Tibial nerve (tissue), 4 donors: ENCODE measurements at regions not wholly inside any gene's neighbourhood (a gene's known extent, or its start where the extent isn't known, plus 50 kb on each side); places are given as distances from the start of the nearest gene placed in this dataset.

Experiments
- DNase-seq, 2 donors: peaks; one replicate each; pipeline ENCODE4 v3.0.0-alpha.2; 2019; ENCODE audit warnings: low spot score in 2 of 2
- H3K27ac ChIP-seq, 4 donors: fragments of 200-600 bp; sonication (generic) in 3 of 4; one replicate each; pipeline ENCODE4 v1.5.1; 2017 to 2019; ENCODE audit warnings: mild to moderate bottlenecking in 1 of 4
- H3K27me3 ChIP-seq, 2 donors: fragments of 200-600 bp; sonication (generic) in 1 of 2; one replicate each; pipeline versions ENCODE4 v1.5.1 to v1.6.0; 2017 to 2019
- H3K36me3 ChIP-seq, 3 donors: fragments of 200-600 bp; sonication (generic); one replicate each; pipeline ENCODE4 v1.5.1; 2018 to 2019
- H3K4me1 ChIP-seq, 4 donors: fragments of 200-600 bp; sonication (generic) in 3 of 4; one replicate each; pipeline ENCODE4 v1.5.1; 2017 to 2019
- H3K4me3 ChIP-seq, 4 donors: fragments of 200-600 bp; sonication (generic) in 3 of 4; one replicate each; pipeline ENCODE4 v1.5.1; 2017 to 2019; ENCODE audit warnings: mild to moderate bottlenecking in 1 of 4, moderate library complexity in 1 of 4
- H3K9me3 ChIP-seq, 4 donors: fragments of 200-600 bp; sonication (generic) in 3 of 4; one replicate each; pipeline ENCODE4 v1.5.1; 2017 to 2019
- EP300 ChIP-seq, 2 donors: sonication (generic); formaldehyde crosslinking; IDR thresholded peaks; one replicate each; pipeline ENCODE4 v1.6.1; 2017; ENCODE audit warnings: antibody characterized with exemption in 2 of 2, mild to moderate bottlenecking in 1 of 2
- POLR2A ChIP-seq, 2 donors: fragments of 450-650 bp; IDR thresholded peaks; one replicate each; pipeline ENCODE4 v1.6.1; 2017; ENCODE audit warnings: antibody characterized with exemption in 2 of 2, mild to moderate bottlenecking in 2 of 2, moderate library complexity in 2 of 2
- WGBS, 2 donors: methylation state at CpG; one replicate each; pipeline ENCODE4 v1.1.5; 2018; 5-methylcytosine and 5-hydroxymethylcytosine counted together
- TF ChIP-seq, protein P1 (sequence below), 5 experiments: fragments of 200-600 bp in 3 of 5; fragments of 450-650 bp in 2 of 5; sonication (generic) in 3 of 5; IDR thresholded peaks; one replicate each; pipeline ENCODE4 v1.5.1; 2016 to 2019; ENCODE audit warnings: antibody characterized with exemption in 5 of 5, mild to moderate bottlenecking in 3 of 5, moderate library complexity in 2 of 5

DNA sequence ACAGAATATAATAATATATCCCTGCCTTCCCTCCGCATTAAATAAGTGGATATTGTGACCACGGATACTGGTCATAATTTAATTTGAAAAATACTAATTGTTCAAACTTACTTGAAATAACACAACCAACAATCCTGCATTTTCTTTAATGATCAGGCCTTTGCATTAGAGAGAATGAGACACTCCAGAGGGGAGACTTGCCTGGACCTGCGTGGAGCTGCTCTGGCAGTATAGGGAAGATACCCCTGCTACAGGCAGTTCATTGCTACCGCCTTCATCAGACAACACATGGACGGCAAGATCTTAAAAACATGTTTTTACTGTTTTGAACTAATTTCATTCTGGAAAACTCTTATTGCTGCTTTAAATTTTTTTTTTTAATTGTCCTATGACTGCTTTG lies 211.0 kb upstream of the FAR2 start:
- no peak overlapping the region for H3K4me3 ChIP-seq
- no peak overlapping the region for H3K27ac ChIP-seq
- H3K4me1 ChIP-seq, result peaks cover 0 to 19% (median 0%) of the 10 kb centered on the region in 4 donors
- TF ChIP-seq, protein P1, sequence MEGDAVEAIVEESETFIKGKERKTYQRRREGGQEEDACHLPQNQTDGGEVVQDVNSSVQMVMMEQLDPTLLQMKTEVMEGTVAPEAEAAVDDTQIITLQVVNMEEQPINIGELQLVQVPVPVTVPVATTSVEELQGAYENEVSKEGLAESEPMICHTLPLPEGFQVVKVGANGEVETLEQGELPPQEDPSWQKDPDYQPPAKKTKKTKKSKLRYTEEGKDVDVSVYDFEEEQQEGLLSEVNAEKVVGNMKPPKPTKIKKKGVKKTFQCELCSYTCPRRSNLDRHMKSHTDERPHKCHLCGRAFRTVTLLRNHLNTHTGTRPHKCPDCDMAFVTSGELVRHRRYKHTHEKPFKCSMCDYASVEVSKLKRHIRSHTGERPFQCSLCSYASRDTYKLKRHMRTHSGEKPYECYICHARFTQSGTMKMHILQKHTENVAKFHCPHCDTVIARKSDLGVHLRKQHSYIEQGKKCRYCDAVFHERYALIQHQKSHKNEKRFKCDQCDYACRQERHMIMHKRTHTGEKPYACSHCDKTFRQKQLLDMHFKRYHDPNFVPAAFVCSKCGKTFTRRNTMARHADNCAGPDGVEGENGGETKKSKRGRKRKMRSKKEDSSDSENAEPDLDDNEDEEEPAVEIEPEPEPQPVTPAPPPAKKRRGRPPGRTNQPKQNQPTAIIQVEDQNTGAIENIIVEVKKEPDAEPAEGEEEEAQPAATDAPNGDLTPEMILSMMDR (IDR thresholded peaks at IDR 0.05), result no peak
- no peaks in the 10 kb centered on the region for H3K9me3 ChIP-seq
- no peaks in the 10 kb centered on the region for H3K36me3 ChIP-seq
- DNase-seq, result no peak
- no peaks in the 10 kb centered on the region for H3K27me3 ChIP-seq
- 88 to 90% methylated on average over 5 of the region's 5 CpGs for WGBS, 2 donors

GRCh38 chr12:28938581-28939235 lies 210.4 kb upstream of the FAR2 start:
- DNase-seq, result no peak
- no peak overlapping the region for H3K4me3 ChIP-seq
- H3K27ac ChIP-seq, result peak overlapping the region in 2 of 4 donors; percentile 42 to 60
- 65 to 66% methylated on average over 11 of the region's 11 CpGs for WGBS, 2 donors
- TF ChIP-seq POLR2A (IDR thresholded peaks at IDR 0.05), result no peak
- TF ChIP-seq EP300 (IDR thresholded peaks at IDR 0.05), result no peak
- TF ChIP-seq, protein P1 (IDR thresholded peaks at IDR 0.05), result no peak
- no peaks in the 10 kb centered on the region for H3K27me3 ChIP-seq
- no peaks in the 10 kb centered on the region for H3K9me3 ChIP-seq
- peaks cover 0 to 19% (median 0%) of the 10 kb centered on the region in 4 donors for H3K4me1 ChIP-seq
- H3K36me3 ChIP-seq, result no peaks in the 10 kb centered on the region

DNA sequence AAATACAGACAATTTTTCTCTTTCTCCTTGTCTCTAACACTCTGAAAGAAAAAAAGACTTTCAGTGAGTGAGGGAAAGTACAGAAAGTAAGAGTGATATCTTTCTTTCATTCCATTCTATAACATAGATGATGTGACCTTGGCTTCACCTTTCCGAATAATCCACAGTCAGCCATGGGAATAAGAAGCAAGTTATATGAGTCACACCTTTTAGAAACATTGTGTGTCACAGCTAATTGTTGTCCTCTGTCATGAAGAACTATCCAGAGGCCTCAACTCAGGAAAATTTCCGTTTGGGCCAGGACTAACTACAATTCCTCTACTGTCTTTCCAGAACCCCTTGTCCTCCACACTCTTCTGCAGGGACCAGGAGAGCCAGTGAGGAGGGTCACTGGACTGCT lies 209.7 kb upstream of the FAR2 start:
- H3K36me3 ChIP-seq, result no peaks in the 10 kb centered on the region
- WGBS, 2 donors, result 71 to 75% methylated on average over 2 of the region's 2 CpGs
- no peak for TF ChIP-seq EP300 (IDR thresholded peaks at IDR 0.05)
- TF ChIP-seq POLR2A (IDR thresholded peaks at IDR 0.05), result no peak
- TF ChIP-seq, protein P1 (IDR thresholded peaks at IDR 0.05), result no peak
- no peak overlapping the region for H3K4me3 ChIP-seq
- H3K9me3 ChIP-seq, result no peaks in the 10 kb centered on the region
- DNase-seq, result no peak
- peaks cover 0 to 19% (median 0%) of the 10 kb centered on the region in 4 donors for H3K4me1 ChIP-seq
- H3K27me3 ChIP-seq, result no peaks in the 10 kb centered on the region
- peak overlapping the region in 2 of 4 donors; percentile 42 to 60 for H3K27ac ChIP-seq

DNA sequence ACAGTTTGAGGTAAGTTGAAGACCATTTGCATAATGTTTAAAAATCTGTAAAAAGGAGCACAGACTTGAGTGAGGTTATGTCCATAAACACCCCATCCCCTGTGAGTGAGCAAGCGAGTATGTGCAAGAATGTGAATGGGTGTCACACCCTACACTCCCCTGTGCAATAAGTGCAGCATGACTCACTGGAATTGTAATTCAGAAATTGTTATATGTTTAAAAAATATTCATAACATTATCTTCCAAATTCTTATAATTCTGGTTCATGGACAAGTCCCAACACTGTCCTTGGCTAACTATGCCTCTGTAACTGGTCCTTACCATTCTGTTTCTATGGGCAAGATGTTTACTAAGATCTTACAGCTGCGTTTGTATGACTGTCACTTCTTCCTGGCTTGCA lies 207.8 kb upstream of the FAR2 start:
- Histone ChIP-seq H3K4me1 (peaks cover 0 to 16% (median 0%) of the 10 kb centered on the region in 4 donors), H3K27me3 (no peaks in the 10 kb centered on the region), H3K36me3 (no peaks in the 10 kb centered on the region), H3K4me3 (no peak overlapping the region), H3K9me3 (no peaks in the 10 kb centered on the region), H3K27ac (no peak overlapping the region)
- WGBS, 2 donors, result 69 to 82% methylated on average over 2 of the region's 2 CpGs
- no peak for TF ChIP-seq POLR2A (IDR thresholded peaks at IDR 0.05)
- no peak for TF ChIP-seq EP300 (IDR thresholded peaks at IDR 0.05)
- TF ChIP-seq, protein P1 (IDR thresholded peaks at IDR 0.05), result no peak
- no peak for DNase-seq

DNA sequence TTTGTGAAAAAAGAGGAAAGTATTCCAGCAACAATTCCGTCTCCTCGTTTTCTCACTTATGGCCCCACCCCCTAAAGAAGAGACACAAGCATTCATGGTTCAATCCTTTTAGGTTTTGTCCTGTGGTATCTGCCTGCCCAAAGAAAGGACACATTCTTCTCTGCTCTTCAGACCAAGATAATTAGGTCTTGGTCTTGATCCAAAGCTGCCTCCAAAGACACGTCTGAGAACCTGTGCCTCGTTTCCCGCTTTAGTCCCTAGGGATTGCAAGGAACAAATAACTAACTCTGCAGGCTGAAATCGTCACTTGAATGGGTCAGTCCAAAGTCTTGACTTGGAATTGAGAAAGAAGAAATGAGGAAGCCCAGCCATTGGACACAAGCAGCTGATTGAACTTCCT lies 202.7 kb upstream of the FAR2 start:
- Histone ChIP-seq H3K4me1 (no peaks in the 10 kb centered on the region), H3K9me3 (no peaks in the 10 kb centered on the region), H3K36me3 (no peaks in the 10 kb centered on the region), H3K27ac (no peak overlapping the region), H3K27me3 (no peaks in the 10 kb centered on the region), H3K4me3 (no peak overlapping the region)
- TF ChIP-seq POLR2A (IDR thresholded peaks at IDR 0.05) (no peak), EP300 (IDR thresholded peaks at IDR 0.05) (no peak)
- TF ChIP-seq, protein P1 (IDR thresholded peaks at IDR 0.05), result no peak
- WGBS, 2 donors, result 57 to 59% methylated on average over 6 of the region's 6 CpGs
- no peak for DNase-seq
